ENCODE measurements at regions not wholly inside any gene's neighbourhood (a gene's known extent, or its start where the extent isn't known, plus 50 kb on each side); places are given as distances from the start of the nearest gene placed in this dataset.

- TF ChIP-seq FOXP2 (optimal IDR thresholded peaks at IDR 0.05; ENCODE audit: borderline replicate concordance, extremely low read depth, extremely low read length, insufficient read depth) = no peak
- no peak for TF ChIP-seq REST (IDR thresholded peaks at IDR 0.05; ENCODE audit: insufficient read depth in 1 of 2, low read depth in 2 of 2, low read length in 2 of 2)
Observed at GRCh38 chr9:106060885-106061284, 366.5 kb downstream of the TMEM38B start.

GRCh38 chr9:106062250-106062649 lies 367.9 kb downstream of the TMEM38B start:
- TF ChIP-seq FOXP2 (optimal IDR thresholded peaks at IDR 0.05; ENCODE audit: borderline replicate concordance, extremely low read depth, extremely low read length, insufficient read depth) = no peak
- TF ChIP-seq TAF1 (IDR thresholded peaks at IDR 0.05; ENCODE audit: borderline replicate concordance, insufficient read depth, low read length) = no peak
- TF ChIP-seq REST (IDR thresholded peaks at IDR 0.05; ENCODE audit: insufficient read depth in 1 of 2, low read depth in 2 of 2, low read length in 2 of 2) = no peak
- TF ChIP-seq SIN3A (IDR thresholded peaks at IDR 0.05; ENCODE audit: borderline replicate concordance, insufficient read depth, low read length) = no peak
- no peak for TF ChIP-seq POLR2AphosphoS5 (IDR thresholded peaks at IDR 0.05; ENCODE audit: low read depth, low read length)

GRCh38 chr9:106065136-106065535 lies 370.8 kb downstream of the TMEM38B start:
- no peak for TF ChIP-seq SIN3A (IDR thresholded peaks at IDR 0.05; ENCODE audit: borderline replicate concordance, insufficient read depth, low read length)
- TF ChIP-seq POLR2AphosphoS5 (IDR thresholded peaks at IDR 0.05; ENCODE audit: low read depth, low read length) = no peak
- TF ChIP-seq FOXP2 (optimal IDR thresholded peaks at IDR 0.05; ENCODE audit: borderline replicate concordance, extremely low read depth, extremely low read length, insufficient read depth) = no peak
- TF ChIP-seq TAF1 (IDR thresholded peaks at IDR 0.05; ENCODE audit: borderline replicate concordance, insufficient read depth, low read length) = no peak
- no peak for TF ChIP-seq REST (IDR thresholded peaks at IDR 0.05; ENCODE audit: insufficient read depth in 1 of 2, low read depth in 2 of 2, low read length in 2 of 2)

GRCh38 chr9:106065579-106066214 lies 371.4 kb downstream of the TMEM38B start:
- TF ChIP-seq FOXP2 (optimal IDR thresholded peaks at IDR 0.05; ENCODE audit: borderline replicate concordance, extremely low read depth, extremely low read length, insufficient read depth) (no peak), POLR2AphosphoS5 (IDR thresholded peaks at IDR 0.05; ENCODE audit: low read depth, low read length) (no peak), TAF1 (IDR thresholded peaks at IDR 0.05; ENCODE audit: borderline replicate concordance, insufficient read depth, low read length) (no peak)

GRCh38 chr9:106066940-106067524 lies 372.7 kb downstream of the TMEM38B start:
- TF ChIP-seq TAF1 (IDR thresholded peaks at IDR 0.05; ENCODE audit: borderline replicate concordance, insufficient read depth, low read length) = no peak
- TF ChIP-seq POLR2AphosphoS5 (IDR thresholded peaks at IDR 0.05; ENCODE audit: low read depth, low read length) = no peak
- no peak for TF ChIP-seq REST (IDR thresholded peaks at IDR 0.05; ENCODE audit: insufficient read depth in 1 of 2, low read depth in 2 of 2, low read length in 2 of 2)
- TF ChIP-seq SIN3A (IDR thresholded peaks at IDR 0.05; ENCODE audit: borderline replicate concordance, insufficient read depth, low read length) = no peak
- no peak for TF ChIP-seq FOXP2 (optimal IDR thresholded peaks at IDR 0.05; ENCODE audit: borderline replicate concordance, extremely low read depth, extremely low read length, insufficient read depth)

Data from PFSK-1 (cell line).